ENCODE measurements at regions not wholly inside any gene's neighbourhood (a gene's known extent, or its start where the extent isn't known, plus 50 kb on each side); places are given as distances from the start of the nearest gene placed in this dataset.

GRCh38 chrX:33465137-33465536 lies 253.8 kb upstream of the DMD start:
- TF ChIP-seq CTCF (IDR thresholded peaks at IDR 0.05; ENCODE audit: insufficient read depth, low read depth, low read length, missing control alignments) = no peak

GRCh38 chrX:33457102-33457501 lies 245.8 kb upstream of the DMD start:
- no peak overlapping the region for H3K4me3 ChIP-seq (ENCODE audit: low read depth, low read length)
- no peak for DNase-seq (ENCODE audit: low read depth)
- TF ChIP-seq CTCF (IDR thresholded peaks at IDR 0.05; ENCODE audit: insufficient read depth, low read depth, low read length, missing control alignments) = no peak

More at GRCh38 chrX:33465137-33465536, 253.8 kb upstream of the DMD start:
- no peak for DNase-seq (ENCODE audit: low read depth)
- H3K4me3 ChIP-seq (ENCODE audit: low read depth, low read length) = no peak overlapping the region

- TF ChIP-seq CTCF (IDR thresholded peaks at IDR 0.05; ENCODE audit: insufficient read depth, low read depth, low read length, missing control alignments) = no peak
- no peak for DNase-seq (ENCODE audit: low read depth)
- no peak overlapping the region for H3K4me3 ChIP-seq (ENCODE audit: low read depth, low read length)
Observed at GRCh38 chrX:33447285-33447684, 235.9 kb upstream of the DMD start.

GRCh38 chrX:33434256-33435092 lies 223.1 kb upstream of the DMD start:
- DNase-seq (ENCODE audit: low read depth) = peak; percentile 45
- peak; percentile 59 for TF ChIP-seq CTCF (IDR thresholded peaks at IDR 0.05; ENCODE audit: insufficient read depth, low read depth, low read length, missing control alignments)
- H3K4me3 ChIP-seq (ENCODE audit: low read depth, low read length) = no peak overlapping the region

GRCh38 chrX:33416273-33416805 lies 205.0 kb upstream of the DMD start:
- no peak for DNase-seq (ENCODE audit: low read depth)
- TF ChIP-seq CTCF (IDR thresholded peaks at IDR 0.05; ENCODE audit: insufficient read depth, low read depth, low read length, missing control alignments) = no peak
- no peak overlapping the region for H3K4me3 ChIP-seq (ENCODE audit: low read depth, low read length)

GRCh38 chrX:33415459-33415858 lies 204.1 kb upstream of the DMD start:
- TF ChIP-seq CTCF (IDR thresholded peaks at IDR 0.05; ENCODE audit: insufficient read depth, low read depth, low read length, missing control alignments) = no peak
- H3K4me3 ChIP-seq (ENCODE audit: low read depth, low read length) = no peak overlapping the region

More at GRCh38 chrX:33415459-33415858, 204.1 kb upstream of the DMD start:
- no peak for DNase-seq (ENCODE audit: low read depth)

Data from GM12865 (cell line).